H1 (cell line): ENCODE measurements at regions not wholly inside any gene's neighbourhood (a gene's known extent, or its start where the extent isn't known, plus 50 kb on each side); places are given as distances from the start of the nearest gene placed in this dataset.

Experiments used
- EP300 ChIP-seq, 2 experiments: IDR thresholded peaks; 1 replicate in 1 of 2; 2 replicates in 1 of 2; pipeline ENCODE4 v1.6.1; 2011 to 2012; ENCODE audit warnings: low read depth in 2 of 2, low read length in 2 of 2, mild to moderate bottlenecking in 2 of 2, borderline replicate concordance in 1 of 2, inconsistent platforms in 1 of 2, moderate library complexity in 1 of 2
- POLR2A ChIP-seq, 2 experiments: IDR thresholded peaks; 1 replicate in 1 of 2; 2 replicates in 1 of 2; pipeline ENCODE4 v1.6.1; 2011; ENCODE audit warnings: low read depth in 2 of 2, low read length in 2 of 2, mild to moderate bottlenecking in 2 of 2; ENCODE audit errors: control extremely low read depth in 1 of 2
- POLR2AphosphoS5 ChIP-seq: IDR thresholded peaks from 2 replicates; pipeline ENCODE4 v1.6.1; 2011; ENCODE audit warnings: low read depth, low read length
- SRF ChIP-seq: IDR thresholded peaks from 2 replicates; pipeline ENCODE4 v1.6.1; 2011; ENCODE audit warnings: mild to moderate bottlenecking, low read depth, low read length, moderate library complexity
- ZNF274 ChIP-seq: IDR thresholded peaks from 2 replicates; pipeline ENCODE4 v1.7.0; 2012; ENCODE audit warnings: low read length, borderline replicate concordance; ENCODE audit errors: extremely low read depth
- TF ChIP-seq, protein P1 (sequence below), 3 experiments: IDR thresholded peaks; 1 replicate in 2 of 3; 2 replicates in 1 of 3; pipeline versions ENCODE4 v1.5.1 to v1.6.1; 2011; ENCODE audit warnings: low read length in 3 of 3, mild to moderate bottlenecking in 3 of 3, inconsistent platforms in 2 of 3, low read depth in 1 of 3, moderate library complexity in 1 of 3; ENCODE audit not compliant: insufficient read depth in 1 of 3; ENCODE audit errors: control extremely low read depth in 1 of 3
- TF ChIP-seq, protein P2 (sequence below): IDR thresholded peaks from 2 replicates; pipeline ENCODE4 v1.6.1; 2012; ENCODE audit warnings: inconsistent platforms

DNA sequence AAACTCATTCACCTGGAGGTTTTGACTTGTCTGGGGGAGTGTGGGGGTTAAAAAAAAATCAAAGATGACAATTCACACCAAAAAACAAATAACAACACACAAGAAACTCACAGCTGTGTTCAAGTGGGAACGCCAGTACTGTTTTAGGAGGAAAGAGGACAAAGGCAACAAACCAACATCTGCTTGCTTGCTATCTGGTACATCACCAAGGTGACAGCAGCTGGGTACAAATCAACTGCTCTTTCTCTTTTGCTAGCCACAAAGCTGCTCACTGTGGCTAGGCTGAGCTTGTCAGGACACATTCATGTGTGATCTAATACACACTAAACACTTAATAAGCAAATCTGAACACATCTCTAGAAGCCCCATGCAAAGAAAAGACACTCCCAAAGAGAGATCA lies 128.0 kb upstream of the RAP1B start:
- TF ChIP-seq POLR2AphosphoS5 (no peak), POLR2A (IDR thresholded peaks at IDR 0.05; ENCODE audit: control extremely low read depth in 1 of 2, low read depth in 2 of 2, low read length in 2 of 2) (no peak), SRF (no peak), EP300 (IDR thresholded peaks at IDR 0.05; ENCODE audit: borderline replicate concordance in 1 of 2, low read depth in 2 of 2, low read length in 2 of 2) (no peak), ZNF274 (no peak)
- TF ChIP-seq, protein P1, sequence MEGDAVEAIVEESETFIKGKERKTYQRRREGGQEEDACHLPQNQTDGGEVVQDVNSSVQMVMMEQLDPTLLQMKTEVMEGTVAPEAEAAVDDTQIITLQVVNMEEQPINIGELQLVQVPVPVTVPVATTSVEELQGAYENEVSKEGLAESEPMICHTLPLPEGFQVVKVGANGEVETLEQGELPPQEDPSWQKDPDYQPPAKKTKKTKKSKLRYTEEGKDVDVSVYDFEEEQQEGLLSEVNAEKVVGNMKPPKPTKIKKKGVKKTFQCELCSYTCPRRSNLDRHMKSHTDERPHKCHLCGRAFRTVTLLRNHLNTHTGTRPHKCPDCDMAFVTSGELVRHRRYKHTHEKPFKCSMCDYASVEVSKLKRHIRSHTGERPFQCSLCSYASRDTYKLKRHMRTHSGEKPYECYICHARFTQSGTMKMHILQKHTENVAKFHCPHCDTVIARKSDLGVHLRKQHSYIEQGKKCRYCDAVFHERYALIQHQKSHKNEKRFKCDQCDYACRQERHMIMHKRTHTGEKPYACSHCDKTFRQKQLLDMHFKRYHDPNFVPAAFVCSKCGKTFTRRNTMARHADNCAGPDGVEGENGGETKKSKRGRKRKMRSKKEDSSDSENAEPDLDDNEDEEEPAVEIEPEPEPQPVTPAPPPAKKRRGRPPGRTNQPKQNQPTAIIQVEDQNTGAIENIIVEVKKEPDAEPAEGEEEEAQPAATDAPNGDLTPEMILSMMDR (IDR thresholded peaks at IDR 0.05; ENCODE audit: control extremely low read depth in 1 of 3, insufficient read depth in 1 of 3, low read depth in 1 of 3, low read length in 3 of 3) = no peak
- TF ChIP-seq, protein P2, sequence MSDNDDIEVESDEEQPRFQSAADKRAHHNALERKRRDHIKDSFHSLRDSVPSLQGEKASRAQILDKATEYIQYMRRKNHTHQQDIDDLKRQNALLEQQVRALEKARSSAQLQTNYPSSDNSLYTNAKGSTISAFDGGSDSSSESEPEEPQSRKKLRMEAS = no peak
